Tibial nerve (tissue), 4 donors: ENCODE measurements at regions not wholly inside any gene's neighbourhood (a gene's known extent, or its start where the extent isn't known, plus 50 kb on each side); places are given as distances from the start of the nearest gene placed in this dataset.

ENCODE experiments used
- DNase-seq, 2 donors: peaks; one replicate each; pipeline ENCODE4 v3.0.0-alpha.2; 2019; ENCODE audit warnings: low spot score in 2 of 2
- H3K27ac ChIP-seq, 4 donors: fragments of 200-600 bp; sonication (generic) in 3 of 4; one replicate each; pipeline ENCODE4 v1.5.1; 2017 to 2019; ENCODE audit warnings: mild to moderate bottlenecking in 1 of 4
- H3K27me3 ChIP-seq, 2 donors: fragments of 200-600 bp; sonication (generic) in 1 of 2; one replicate each; pipeline versions ENCODE4 v1.5.1 to v1.6.0; 2017 to 2019
- H3K36me3 ChIP-seq, 3 donors: fragments of 200-600 bp; sonication (generic); one replicate each; pipeline ENCODE4 v1.5.1; 2018 to 2019
- H3K4me1 ChIP-seq, 4 donors: fragments of 200-600 bp; sonication (generic) in 3 of 4; one replicate each; pipeline ENCODE4 v1.5.1; 2017 to 2019
- H3K4me3 ChIP-seq, 4 donors: fragments of 200-600 bp; sonication (generic) in 3 of 4; one replicate each; pipeline ENCODE4 v1.5.1; 2017 to 2019; ENCODE audit warnings: mild to moderate bottlenecking in 1 of 4, moderate library complexity in 1 of 4
- H3K9me3 ChIP-seq, 4 donors: fragments of 200-600 bp; sonication (generic) in 3 of 4; one replicate each; pipeline ENCODE4 v1.5.1; 2017 to 2019
- CTCF ChIP-seq, 5 experiments: fragments of 200-600 bp in 3 of 5; fragments of 450-650 bp in 2 of 5; sonication (generic) in 3 of 5; IDR thresholded peaks; one replicate each; pipeline ENCODE4 v1.5.1; 2016 to 2019; ENCODE audit warnings: antibody characterized with exemption in 5 of 5, mild to moderate bottlenecking in 3 of 5, moderate library complexity in 2 of 5
- EP300 ChIP-seq, 2 donors: sonication (generic); formaldehyde crosslinking; IDR thresholded peaks; one replicate each; pipeline ENCODE4 v1.6.1; 2017; ENCODE audit warnings: antibody characterized with exemption in 2 of 2, mild to moderate bottlenecking in 1 of 2
- POLR2A ChIP-seq, 2 donors: fragments of 450-650 bp; IDR thresholded peaks; one replicate each; pipeline ENCODE4 v1.6.1; 2017; ENCODE audit warnings: antibody characterized with exemption in 2 of 2, mild to moderate bottlenecking in 2 of 2, moderate library complexity in 2 of 2
- WGBS, 2 donors: methylation state at CpG; one replicate each; pipeline ENCODE4 v1.1.5; 2018; 5-methylcytosine and 5-hydroxymethylcytosine counted together

DNA sequence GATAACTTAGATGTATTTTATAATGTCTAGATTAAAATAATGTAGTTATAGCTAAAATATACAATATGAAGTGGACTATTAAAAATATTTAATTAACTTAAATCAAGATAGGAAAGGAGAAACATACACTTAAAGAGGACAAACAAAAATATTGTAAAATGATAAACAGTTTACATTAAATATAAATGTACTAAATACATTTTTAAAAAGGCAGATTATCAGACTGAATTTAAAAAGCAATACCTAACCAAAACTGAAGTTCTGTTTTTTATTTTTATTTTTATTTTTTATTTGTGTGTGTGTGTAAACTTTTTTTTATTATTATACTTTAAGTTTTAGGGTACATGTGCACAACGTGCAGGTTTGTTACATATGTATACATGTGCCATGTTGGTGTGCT is 811.6 kb upstream of the INTU start:
- 93 to 97% methylated on average over 1 of the region's 1 CpG for WGBS, 2 donors
- no peaks in the 10 kb centered on the region for H3K36me3 ChIP-seq
- no peak for TF ChIP-seq CTCF (IDR thresholded peaks at IDR 0.05)
- TF ChIP-seq EP300 (IDR thresholded peaks at IDR 0.05), result no peak
- no peak for TF ChIP-seq POLR2A (IDR thresholded peaks at IDR 0.05)
- DNase-seq, result no peak
- H3K27me3 ChIP-seq, result no peaks in the 10 kb centered on the region
- no peaks in the 10 kb centered on the region for H3K4me1 ChIP-seq
- no peak overlapping the region for H3K27ac ChIP-seq
- H3K9me3 ChIP-seq, result peaks cover 0 to 11% (median 0%) of the 10 kb centered on the region in 4 donors
- no peak overlapping the region for H3K4me3 ChIP-seq

DNA sequence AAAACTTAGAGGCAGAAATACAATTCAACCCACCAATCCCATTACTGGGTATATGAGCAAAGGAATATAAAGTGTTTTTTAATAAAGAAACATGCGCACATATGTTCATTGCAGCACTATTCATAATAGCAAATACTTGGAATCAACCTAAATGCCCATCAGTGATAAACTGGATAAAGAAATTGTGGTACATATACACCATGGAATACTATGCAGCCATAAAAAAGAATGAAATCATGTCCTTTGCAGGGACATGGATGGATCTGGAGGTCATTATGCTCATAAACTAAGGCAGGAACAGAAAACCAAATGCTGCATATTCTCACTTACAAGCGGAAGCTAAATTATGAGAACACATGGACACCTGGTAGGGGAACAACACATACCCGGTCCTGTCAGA is 807.7 kb upstream of the INTU start:
- DNase-seq, result no peak
- no peaks in the 10 kb centered on the region for H3K27me3 ChIP-seq
- no peaks in the 10 kb centered on the region for H3K4me1 ChIP-seq
- TF ChIP-seq CTCF (IDR thresholded peaks at IDR 0.05) (no peak), EP300 (IDR thresholded peaks at IDR 0.05) (no peak), POLR2A (IDR thresholded peaks at IDR 0.05) (no peak)
- WGBS, 2 donors, result 77 to 97% methylated on average over 3 of the region's 3 CpGs
- peaks cover 0 to 9% (median 0%) of the 10 kb centered on the region in 4 donors for H3K9me3 ChIP-seq
- H3K27ac ChIP-seq, result no peak overlapping the region
- no peaks in the 10 kb centered on the region for H3K36me3 ChIP-seq
- no peak overlapping the region for H3K4me3 ChIP-seq

DNA sequence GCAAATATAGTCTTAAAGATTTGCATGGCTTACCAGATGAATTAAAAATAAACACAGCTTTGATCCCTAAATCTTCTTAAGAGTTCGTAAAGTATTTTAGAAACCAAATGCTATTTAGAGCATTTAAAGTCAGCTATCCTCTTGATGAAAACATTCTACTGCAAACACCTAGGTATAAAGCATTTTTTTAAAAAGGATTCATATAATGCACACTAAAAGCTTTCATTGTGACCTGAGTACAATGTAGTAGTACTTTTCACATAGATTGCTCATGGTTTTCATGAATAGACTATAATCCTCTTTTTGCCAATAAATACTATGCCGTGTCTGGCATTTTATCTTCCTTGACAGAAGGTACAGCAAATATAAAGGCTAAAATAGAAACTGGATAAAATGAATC is 805.1 kb upstream of the INTU start:
- 85 to 90% methylated on average over 2 of the region's 2 CpGs for WGBS, 2 donors
- H3K4me1 ChIP-seq, result no peaks in the 10 kb centered on the region

GRCh38 chr4:126834854-126835253 is 797.9 kb upstream of the INTU start:
- DNase-seq, result no peak
- H3K27me3 ChIP-seq, result no peaks in the 10 kb centered on the region
- H3K9me3 ChIP-seq, result peaks cover 0 to 47% (median 6%) of the 10 kb centered on the region in 4 donors
- no peak for TF ChIP-seq POLR2A (IDR thresholded peaks at IDR 0.05)
- no peak for TF ChIP-seq CTCF (IDR thresholded peaks at IDR 0.05)
- TF ChIP-seq EP300 (IDR thresholded peaks at IDR 0.05), result no peak
- no peak overlapping the region for H3K27ac ChIP-seq
- no peaks in the 10 kb centered on the region for H3K4me1 ChIP-seq
- H3K4me3 ChIP-seq, result no peak overlapping the region
- H3K36me3 ChIP-seq, result no peaks in the 10 kb centered on the region

More for the DNA sequence above, 805.1 kb upstream of the INTU start:
- no peak for DNase-seq
- no peak for TF ChIP-seq POLR2A (IDR thresholded peaks at IDR 0.05)
- no peak for TF ChIP-seq EP300 (IDR thresholded peaks at IDR 0.05)
- no peak for TF ChIP-seq CTCF (IDR thresholded peaks at IDR 0.05)
- H3K4me3 ChIP-seq, result no peak overlapping the region
- no peak overlapping the region for H3K27ac ChIP-seq
- no peaks in the 10 kb centered on the region for H3K27me3 ChIP-seq
- H3K36me3 ChIP-seq, result no peaks in the 10 kb centered on the region
- H3K9me3 ChIP-seq, result peaks cover 0 to 27% (median 0%) of the 10 kb centered on the region in 4 donors

DNA sequence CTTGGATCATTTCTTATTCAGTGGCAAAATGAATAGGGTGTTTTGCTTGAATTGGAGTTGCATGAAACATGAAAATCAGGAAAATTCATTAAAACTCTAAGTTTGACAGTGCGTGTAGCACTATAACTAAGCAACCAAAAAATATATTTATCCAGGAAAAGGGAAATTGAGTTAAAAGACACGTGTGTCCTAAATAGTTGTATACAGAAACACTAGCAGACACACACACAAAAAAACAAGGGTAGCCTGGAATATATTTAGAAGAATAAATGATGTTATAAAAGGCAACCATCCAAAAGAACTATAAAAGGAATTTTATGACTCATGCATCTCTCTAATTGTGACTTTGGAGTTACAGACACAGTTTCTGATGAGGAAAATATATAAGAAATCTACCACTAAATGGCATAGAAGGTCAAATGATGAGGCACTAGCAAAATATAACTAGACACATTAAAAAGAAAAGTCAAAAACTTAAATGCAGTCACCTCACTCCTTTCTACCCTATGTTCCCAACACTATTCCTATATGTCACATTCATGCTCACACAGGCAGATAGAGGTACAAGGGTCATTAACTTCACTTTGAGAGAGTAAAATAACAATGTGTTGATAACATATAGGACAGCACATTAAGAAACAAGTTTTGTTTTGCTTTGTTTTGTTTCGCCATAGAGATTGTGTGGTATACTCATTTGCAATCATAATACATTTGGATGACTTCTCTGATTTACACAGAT is 793.6 kb upstream of the INTU start:
- H3K4me1 ChIP-seq, result no peaks in the 10 kb centered on the region
- 56 to 58% methylated on average over 3 of the region's 3 CpGs for WGBS, 2 donors
- no peaks in the 10 kb centered on the region for H3K27me3 ChIP-seq
- TF ChIP-seq POLR2A (IDR thresholded peaks at IDR 0.05) (no peak), EP300 (IDR thresholded peaks at IDR 0.05) (no peak), CTCF (IDR thresholded peaks at IDR 0.05) (no peak)
- H3K9me3 ChIP-seq, result peaks cover 0 to 19% (median 4%) of the 10 kb centered on the region in 4 donors
- H3K27ac ChIP-seq, result no peak overlapping the region
- no peaks in the 10 kb centered on the region for H3K36me3 ChIP-seq
- no peak for DNase-seq
- H3K4me3 ChIP-seq, result no peak overlapping the region
